Right lobe of liver (tissue), 6 donors: ENCODE measurements at regions not wholly inside any gene's neighbourhood (a gene's known extent, or its start where the extent isn't known, plus 50 kb on each side); places are given as distances from the start of the nearest gene placed in this dataset.

Experiments used
- ATAC-seq, 4 donors: fragments of 200-7000 bp; cut with Tn5 transposase; one replicate each; pipeline ENCODE4 v1.9.1; 2020; ENCODE audit warnings: mild to moderate bottlenecking in 4 of 4, moderate library complexity in 4 of 4
- DNase-seq, 3 donors: peaks; one replicate each; pipeline ENCODE4 v3.0.0-alpha.2; 2020
- H3K27ac ChIP-seq, 3 donors: fragments of 200-600 bp; one replicate each; pipeline ENCODE4 v1.8.0; 2022
- H3K27me3 ChIP-seq, 2 donors: fragments of 200-600 bp; one replicate each; pipeline ENCODE4 v1.8.0; 2022
- H3K36me3 ChIP-seq, 4 donors: fragments of 200-600 bp; sonication (generic) in 1 of 4; one replicate each; pipeline versions ENCODE4 v1.5.1 to v1.8.0; 2017 to 2022; ENCODE audit warnings: control low read depth in 1 of 4
- H3K4me1 ChIP-seq, 4 donors: fragments of 200-600 bp; sonication (generic) in 1 of 4; one replicate each; pipeline versions ENCODE4 v1.5.1 to v1.8.0; 2017 to 2022; ENCODE audit warnings: control low read depth in 1 of 4
- H3K4me3 ChIP-seq, 3 donors: fragments of 200-600 bp; one replicate each; pipeline ENCODE4 v1.8.0; 2022
- H3K9me3 ChIP-seq, 4 donors: fragments of 200-600 bp; sonication (generic) in 1 of 4; one replicate each; pipeline versions ENCODE4 v1.5.1 to v1.8.0; 2017 to 2022; ENCODE audit warnings: control low read depth in 1 of 4
- CTCF ChIP-seq, 4 donors: fragments of 200-600 bp in 3 of 4; fragments of 450-650 bp in 1 of 4; IDR thresholded peaks; one replicate each; pipeline versions ENCODE4 v1.5.1 to v1.8.0; 2016 to 2022; ENCODE audit warnings: antibody characterized with exemption in 4 of 4, mild to moderate bottlenecking in 2 of 4
- POLR2A ChIP-seq: fragments of 450-650 bp; IDR thresholded peaks from one replicate; pipeline ENCODE4 v1.6.1; 2017; ENCODE audit warnings: antibody characterized with exemption, mild to moderate bottlenecking
- WGBS: methylation state at CpG from one replicate; pipeline ENCODE4 v1.1.6; 2018; ENCODE audit warnings: low coverage, low lambda C conversion rate; ENCODE audit not compliant: insufficient coverage; ENCODE audit errors: missing lambda C conversion rate; 5-methylcytosine and 5-hydroxymethylcytosine counted together
- intact Hi-C, 2 donors: fragments of 100-400 bp; cut with DNase I; formaldehyde crosslinking; loops; one replicate each; pipeline versions ENCODE4 v1.11.2 to v1.14.1; 2022
- donor health status: DM: no; HTN: yes; CAD: no.
- donor health status: DM: no; HTN: no; CAD: no.
- donor health status: DM: no; HTN: no; CAD: no.
- donor health status: DM: no; HTN: yes; CAD: no.
- donor health status: DM: no; HTN: yes; CAD: no.

- no peak overlapping the region for H3K4me3 ChIP-seq
- TF ChIP-seq CTCF (IDR thresholded peaks at IDR 0.05) (no peak), POLR2A (no peak)
- no peak for DNase-seq
- no peak overlapping the region for H3K27ac ChIP-seq
- no peaks in the 10 kb centered on the region for H3K27me3 ChIP-seq
- H3K36me3 ChIP-seq = no peaks in the 10 kb centered on the region
- peak in 1 of 4 donors; percentile 29 for ATAC-seq
- intact Hi-C loops = no loop called here
- no peaks in the 10 kb centered on the region for H3K4me1 ChIP-seq
- WGBS = 69% methylated on average over 2 of the region's 30 CpGs
- no peaks in the 10 kb centered on the region for H3K9me3 ChIP-seq
These were observed 131.2 kb downstream of the TRIML1 start for GRCh38 chr4:188270273-188271069.

- ATAC-seq = no peak
- intact Hi-C loops = no loop called here
- Histone ChIP-seq H3K36me3 (no peaks in the 10 kb centered on the region), H3K27me3 (no peaks in the 10 kb centered on the region), H3K4me1 (no peaks in the 10 kb centered on the region), H3K4me3 (no peak overlapping the region), H3K9me3 (no peaks in the 10 kb centered on the region), H3K27ac (no peak overlapping the region)
- TF ChIP-seq POLR2A = no peak
- TF ChIP-seq CTCF (IDR thresholded peaks at IDR 0.05) = no peak
- DNase-seq = no peak
- WGBS = 49% methylated on average over 3 of the region's 3 CpGs
These were observed 136.4 kb downstream of the TRIML1 start for GRCh38 chr4:188275686-188276085.

- TF ChIP-seq POLR2A (no peak), CTCF (IDR thresholded peaks at IDR 0.05) (no peak)
- ATAC-seq = no peak
- no peak for DNase-seq
- H3K36me3 ChIP-seq = no peaks in the 10 kb centered on the region
- peaks cover 0 to 7% of the 10 kb centered on the region in 2 donors for H3K27me3 ChIP-seq
- H3K4me3 ChIP-seq = no peak overlapping the region
- no peaks in the 10 kb centered on the region for H3K9me3 ChIP-seq
- H3K27ac ChIP-seq = no peak overlapping the region
- WGBS = 77% methylated on average over 4 of the region's 5 CpGs
- peaks cover 0 to 5% (median 0%) of the 10 kb centered on the region in 4 donors for H3K4me1 ChIP-seq
- intact Hi-C loops = no loop called here
These were observed 139.9 kb downstream of the TRIML1 start for GRCh38 chr4:188279184-188279583.

GRCh38 chr4:188282471-188283232, 143.4 kb downstream of the TRIML1 start:
- 11% methylated on average over 18 of the region's 55 CpGs for WGBS
- H3K27ac ChIP-seq = no peak overlapping the region
- peak in 2 of 4 donors; percentile 23 to 38 for ATAC-seq
- H3K4me1 ChIP-seq = peaks cover 0 to 5% (median 0%) of the 10 kb centered on the region in 4 donors
- H3K9me3 ChIP-seq = no peaks in the 10 kb centered on the region
- no peak overlapping the region for H3K4me3 ChIP-seq
- H3K36me3 ChIP-seq = no peaks in the 10 kb centered on the region
- TF ChIP-seq CTCF (IDR thresholded peaks at IDR 0.05) (no peak), POLR2A (no peak)
- intact Hi-C loops = no loop called here
- no peak for DNase-seq
- H3K27me3 ChIP-seq = peaks cover 0 to 7% of the 10 kb centered on the region in 2 donors
